B cell (primary cell): ENCODE measurements at regions not wholly inside any gene's neighbourhood (a gene's known extent, or its start where the extent isn't known, plus 50 kb on each side); places are given as distances from the start of the nearest gene placed in this dataset.

ENCODE experiments used
- CTCF ChIP-seq: fragments of 200-600 bp; IDR thresholded peaks from one replicate; pipeline ENCODE4 v1.8.0; 2022; ENCODE audit warnings: antibody characterized with exemption, mild to moderate bottlenecking
- EZH2 ChIP-seq: IDR thresholded peaks from 2 replicates; pipeline ENCODE4 v1.6.1; 2012; ENCODE audit warnings: borderline replicate concordance, low read depth, mild to moderate bottlenecking, moderate library complexity, low read length; ENCODE audit not compliant: insufficient read depth, poor library complexity, severe bottlenecking

GRCh38 chr3:168968609-168969008, 694.9 kb downstream of the MECOM start:
- TF ChIP-seq CTCF = no peak
- TF ChIP-seq EZH2 = no peak
